NB4 (cell line): ENCODE measurements at regions not wholly inside any gene's neighbourhood (a gene's known extent, or its start where the extent isn't known, plus 50 kb on each side); places are given as distances from the start of the nearest gene placed in this dataset.
A peak's percentile ranks its signal among the peaks of the same experiment; 100 is the strongest.

Experiments
- DNase-seq: peaks from one replicate; pipeline ENCODE4 v3.0.0; 2010; ENCODE audit warnings: low read depth
- H3K4me3 ChIP-seq: one replicate; pipeline ENCODE4 v1.5.1; 2011; ENCODE audit warnings: mild to moderate bottlenecking, low read depth, low read length, moderate library complexity
- CTCF ChIP-seq: IDR thresholded peaks from one replicate; pipeline ENCODE4 v1.5.1; 2012; ENCODE audit warnings: low read depth, low read length
- MAX ChIP-seq: IDR thresholded peaks from 2 replicates; pipeline ENCODE4 v1.6.1; 2011; ENCODE audit warnings: low read depth, low read length
- MYC ChIP-seq: IDR thresholded peaks from 2 replicates; pipeline ENCODE4 v1.6.1; 2011; ENCODE audit warnings: low read depth, low read length
- POLR2A ChIP-seq: IDR thresholded peaks from 2 replicates; pipeline ENCODE4 v1.6.1; 2011; ENCODE audit warnings: mild to moderate bottlenecking; ENCODE audit not compliant: insufficient read length; ENCODE audit errors: extremely low read depth

GRCh38 chr5:114665551-114665950 lies 303.7 kb downstream of the KCNN2 start:
- no peak overlapping the region for H3K4me3 ChIP-seq
- TF ChIP-seq POLR2A (no peak), CTCF (no peak), MAX (no peak), MYC (no peak)
- no peak for DNase-seq

- no peak for DNase-seq
- no peak overlapping the region for H3K4me3 ChIP-seq
- TF ChIP-seq CTCF, result no peak
- no peak for TF ChIP-seq MYC
- no peak for TF ChIP-seq MAX
Measured at GRCh38 chr5:114660791-114661190, 298.9 kb downstream of the KCNN2 start.

- no peak for DNase-seq
- H3K4me3 ChIP-seq, result no peak overlapping the region
- TF ChIP-seq MYC (no peak), POLR2A (no peak), MAX (no peak), CTCF (no peak)
Measured at GRCh38 chr5:114658194-114658593, 296.3 kb downstream of the KCNN2 start.

GRCh38 chr5:114657342-114658130 lies 295.7 kb downstream of the KCNN2 start:
- TF ChIP-seq MAX (no peak), MYC (no peak), POLR2A (no peak), CTCF (no peak)
- peak; percentile 6 for DNase-seq
- H3K4me3 ChIP-seq, result no peak overlapping the region

- H3K4me3 ChIP-seq, result no peak overlapping the region
- TF ChIP-seq MAX (no peak), CTCF (no peak), MYC (no peak), POLR2A (no peak)
- no peak for DNase-seq
Measured at GRCh38 chr5:114649878-114650277, 288.0 kb downstream of the KCNN2 start.

GRCh38 chr5:114648940-114649339 lies 287.1 kb downstream of the KCNN2 start:
- no peak for DNase-seq

More at GRCh38 chr5:114648940-114649339, 287.1 kb downstream of the KCNN2 start:
- no peak overlapping the region for H3K4me3 ChIP-seq
- no peak for TF ChIP-seq MAX
- no peak for TF ChIP-seq MYC
- no peak for TF ChIP-seq POLR2A
- no peak for TF ChIP-seq CTCF
